GM21529 (cell line): ENCODE measurements at regions not wholly inside any gene's neighbourhood (a gene's known extent, or its start where the extent isn't known, plus 50 kb on each side); places are given as distances from the start of the nearest gene placed in this dataset.

ENCODE experiments used
- ATAC-seq: cut with Tn5 transposase; IDR thresholded peaks from one replicate; pipeline ENCODE4 v1.9.1; 2021; ENCODE audit not compliant: unreplicated experiment

- no peak for ATAC-seq
These were observed 366.7 kb downstream of the THBS2 start for GRCh38 chr6:168886964-168887363.

GRCh38 chr6:168885751-168886742 lies 367.6 kb downstream of the THBS2 start:
- no peak for ATAC-seq

DNA sequence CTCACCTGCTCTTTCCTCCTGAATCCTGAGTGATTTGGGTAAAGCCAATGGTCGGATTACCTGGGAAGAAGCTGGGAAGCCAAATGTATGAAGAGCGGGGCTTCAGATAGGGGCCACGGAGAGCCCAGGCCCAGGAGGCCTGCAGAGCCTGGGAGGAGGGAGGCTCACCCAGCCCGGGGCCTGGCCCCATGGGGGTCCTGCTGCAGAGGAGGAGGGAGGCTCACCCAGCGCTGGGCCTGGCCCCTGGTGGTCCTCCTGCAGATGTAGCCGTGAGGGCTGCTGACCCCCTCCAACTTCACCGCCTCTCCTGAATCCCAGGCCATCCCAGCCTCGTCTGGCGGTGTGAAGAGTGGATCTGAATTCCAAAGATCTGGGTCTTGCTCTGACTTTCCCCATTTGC lies 368.4 kb downstream of the THBS2 start:
- no peak for ATAC-seq

GRCh38 chr6:168884646-168885086 lies 369.0 kb downstream of the THBS2 start:
- peak; percentile 69 for ATAC-seq

DNA sequence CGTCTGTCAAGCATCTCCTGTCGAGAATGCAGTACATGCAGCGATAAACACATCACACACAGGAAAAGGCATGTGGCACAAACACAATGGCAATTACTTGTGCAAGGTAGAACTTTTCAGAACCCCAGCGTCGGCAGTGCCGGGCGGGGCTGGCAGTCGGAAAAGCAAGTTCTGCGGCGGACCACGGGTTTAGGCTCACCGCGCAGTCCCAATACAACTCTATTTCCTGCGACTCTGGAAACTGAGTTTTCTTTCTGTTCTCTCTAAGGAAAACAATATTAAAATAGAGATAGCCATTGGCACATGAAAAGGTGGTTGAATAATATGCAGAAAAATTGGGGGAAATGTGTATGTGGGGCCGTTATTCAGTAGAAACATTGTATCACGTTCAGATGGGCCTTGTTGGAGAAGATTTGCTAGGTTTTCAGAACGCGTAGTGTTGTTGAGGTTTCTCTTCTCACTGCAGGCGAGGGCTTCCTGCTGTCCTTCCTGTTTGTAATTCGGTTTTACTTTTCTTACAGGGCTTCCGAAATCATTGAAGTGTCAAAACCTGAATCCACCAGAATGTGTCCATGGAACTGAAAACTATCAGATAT lies 369.5 kb downstream of the THBS2 start:
- ATAC-seq, result peak; percentile 12

GRCh38 chr6:168883410-168884049 lies 370.1 kb downstream of the THBS2 start:
- no peak for ATAC-seq

DNA sequence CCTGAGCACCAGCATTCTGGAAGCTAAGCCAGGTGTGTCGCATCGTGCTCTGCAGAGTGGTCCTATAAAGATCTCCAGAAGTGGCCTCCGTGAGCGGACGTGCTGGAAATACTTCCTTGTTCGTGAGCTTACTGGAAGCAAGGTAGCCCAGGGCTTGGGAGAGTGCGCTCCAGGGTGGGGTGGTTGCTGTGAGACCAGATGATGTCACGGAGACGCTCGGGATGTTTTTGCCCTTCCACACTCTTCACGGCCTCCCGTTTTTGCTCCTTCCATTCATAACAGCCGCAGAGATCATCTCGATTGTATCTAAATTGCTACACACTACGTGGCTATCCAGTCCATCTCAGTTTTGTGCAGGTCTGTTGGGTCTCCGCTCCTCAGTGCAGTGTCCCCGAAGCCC lies 373.4 kb downstream of the THBS2 start:
- ATAC-seq, result no peak

GRCh38 chr6:168877821-168878282 lies 375.8 kb downstream of the THBS2 start:
- ATAC-seq, result no peak

- no peak for ATAC-seq
These were observed 376.7 kb downstream of the THBS2 start for GRCh38 chr6:168876956-168877355.

- ATAC-seq, result no peak
These were observed 377.7 kb downstream of the THBS2 start for GRCh38 chr6:168875811-168876576.

GRCh38 chr6:168874637-168875036 lies 379.0 kb downstream of the THBS2 start:
- ATAC-seq, result no peak

DNA sequence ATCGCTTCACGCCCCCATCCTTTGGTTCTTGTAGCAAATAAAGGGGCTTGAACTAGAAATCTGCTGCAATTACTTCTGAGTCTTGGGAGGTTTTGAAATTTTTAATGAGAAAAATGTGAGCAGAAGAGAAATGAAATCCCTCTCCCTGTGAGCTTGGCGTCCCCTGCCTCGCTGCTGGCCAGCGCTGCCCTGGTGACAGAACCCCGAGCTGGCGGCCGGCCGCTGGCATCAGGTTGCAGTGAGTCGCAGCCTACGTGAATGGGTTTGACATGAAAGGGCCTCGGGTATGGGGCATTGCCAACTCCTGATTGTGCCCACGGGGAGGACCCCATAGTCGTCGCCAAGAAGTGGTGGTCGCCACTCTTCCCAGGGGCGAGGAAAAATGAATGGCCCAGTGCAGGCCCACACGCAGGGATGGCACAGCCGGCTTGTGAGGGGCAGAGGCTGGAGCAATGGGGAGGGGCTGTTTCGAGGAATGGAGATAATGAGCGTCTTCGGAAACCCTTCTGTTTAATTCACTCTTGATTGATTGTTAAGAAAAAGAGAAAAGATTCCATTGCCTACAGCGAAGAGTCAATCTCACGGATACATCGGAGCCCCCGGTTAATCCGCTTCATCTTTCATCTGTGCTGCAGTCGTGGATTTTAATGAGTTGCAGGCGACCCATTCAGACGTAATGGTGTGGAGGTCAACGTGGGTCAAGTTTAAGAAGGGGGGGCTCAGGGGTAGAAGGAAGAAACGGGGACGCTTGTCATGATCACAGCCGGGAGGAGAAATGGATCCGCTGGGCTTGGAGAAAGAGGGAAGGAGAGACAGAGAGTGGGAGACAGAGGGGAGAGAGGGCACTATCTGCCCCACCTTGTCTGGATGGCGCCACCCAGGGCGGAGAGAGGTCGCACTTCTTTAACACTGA lies 380.1 kb downstream of the THBS2 start:
- no peak for ATAC-seq

- no peak for ATAC-seq
These were observed 381.9 kb downstream of the THBS2 start for GRCh38 chr6:168871642-168872315.

DNA sequence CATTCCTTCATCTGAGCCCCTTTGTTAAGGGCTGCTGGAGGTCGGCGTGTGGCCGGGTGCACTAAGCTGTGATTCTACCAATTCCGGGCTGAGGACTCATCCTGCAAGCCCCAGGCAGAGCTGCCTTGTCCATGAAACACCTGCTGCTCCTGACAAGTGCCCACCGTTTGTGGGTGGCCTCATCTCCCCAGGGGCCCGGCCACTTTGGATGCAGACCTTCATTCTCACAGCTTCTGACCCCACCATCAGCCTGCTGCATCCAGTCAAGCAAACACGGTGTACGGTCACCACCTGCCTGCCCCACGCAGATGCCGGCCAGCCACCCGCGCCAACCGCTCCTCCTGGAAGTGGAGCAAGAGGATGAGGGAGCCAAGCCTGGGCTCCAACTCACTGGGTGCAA lies 382.7 kb downstream of the THBS2 start:
- no peak for ATAC-seq

DNA sequence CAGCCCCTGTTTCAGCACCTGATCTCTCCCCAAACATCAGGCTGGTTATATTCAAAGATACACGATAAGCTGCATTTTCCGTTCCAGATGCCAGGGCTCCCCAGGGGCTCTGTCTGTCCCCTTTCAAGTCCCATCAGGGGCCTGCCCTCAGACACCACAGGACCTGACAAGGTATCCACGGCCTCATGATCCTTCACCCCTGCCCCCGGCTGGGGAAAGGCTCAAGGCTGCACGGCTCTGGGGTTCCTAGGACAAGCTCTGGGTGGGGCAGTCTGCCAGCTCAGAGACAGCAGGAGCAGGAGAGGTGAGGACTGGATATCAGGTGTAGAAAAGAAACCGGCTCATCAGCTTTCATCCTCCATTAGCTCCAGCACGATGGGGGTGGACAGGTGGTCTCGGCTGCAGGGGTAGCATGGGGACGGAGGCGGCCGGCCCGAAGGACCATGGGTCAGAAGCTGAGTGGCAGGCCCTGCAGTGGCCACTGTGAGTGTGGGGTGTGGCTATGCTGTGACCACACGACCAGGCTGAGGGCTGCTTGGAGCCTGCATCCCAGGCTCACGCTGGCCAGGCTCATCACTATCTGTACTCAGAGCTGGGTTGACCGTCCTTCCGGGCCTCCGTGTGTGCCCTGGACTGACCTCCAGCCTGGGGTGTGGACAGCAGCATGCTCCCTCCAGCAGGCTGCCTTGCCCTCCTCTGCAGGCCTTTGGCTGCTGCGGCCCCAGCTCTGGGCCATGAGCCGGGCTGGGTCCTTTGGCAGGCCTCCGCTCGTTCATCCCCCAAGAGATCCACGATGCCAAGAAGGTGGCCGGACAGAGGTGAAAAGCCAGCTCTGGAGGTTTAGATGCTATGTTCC lies 386.2 kb downstream of the THBS2 start:
- ATAC-seq, result no peak

DNA sequence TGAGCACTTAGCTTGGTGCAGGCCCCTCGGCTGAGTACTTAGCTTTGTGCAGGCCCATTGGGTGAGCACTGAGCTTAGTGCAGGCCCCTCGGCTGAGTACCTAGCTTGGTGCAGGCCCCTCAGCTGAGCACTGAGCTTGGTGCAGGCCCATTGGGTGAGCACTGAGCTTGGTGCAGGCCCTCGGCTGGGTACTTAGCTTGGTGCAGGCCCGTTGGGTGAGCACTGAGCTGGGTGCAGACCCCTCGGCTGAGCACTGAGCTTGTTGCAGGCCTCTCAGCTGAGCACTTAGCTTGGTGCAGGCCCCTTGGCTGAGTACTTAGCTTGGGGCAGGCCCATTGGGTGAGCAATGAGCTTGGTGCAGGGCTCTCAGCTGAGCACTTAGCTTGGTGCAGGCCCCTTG lies 387.1 kb downstream of the THBS2 start:
- ATAC-seq, result no peak

GRCh38 chr6:168865522-168865921 lies 388.1 kb downstream of the THBS2 start:
- no peak for ATAC-seq
